Head of caudate nucleus (tissue), 42 donors: ENCODE measurements at regions not wholly inside any gene's neighbourhood (a gene's known extent, or its start where the extent isn't known, plus 50 kb on each side); places are given as distances from the start of the nearest gene placed in this dataset.
"Not testable (repeated sequence)": the region's sequence is repeated elsewhere in the genome, so short reads cannot be mapped to it uniquely, and the experiment has no call there.

Experiments
- DNase-seq, 42 donors: peaks; one replicate each; pipeline versions ENCODE4 v3.0.0 to v3.0.0-alpha.2; 2020 to 2021; ENCODE audit warnings: mixed read lengths in 7 of 42
- intact Hi-C: fragments of 100-400 bp; cut with DNase I; formaldehyde crosslinking; loops from one replicate; pipeline ENCODE4 v1.15.0; 2022

- intact Hi-C loops, result no loop called here
- no peak for DNase-seq
Measured at GRCh38 chr4:77293426-77293825, 136.4 kb downstream of the CCNG2 start.

DNA sequence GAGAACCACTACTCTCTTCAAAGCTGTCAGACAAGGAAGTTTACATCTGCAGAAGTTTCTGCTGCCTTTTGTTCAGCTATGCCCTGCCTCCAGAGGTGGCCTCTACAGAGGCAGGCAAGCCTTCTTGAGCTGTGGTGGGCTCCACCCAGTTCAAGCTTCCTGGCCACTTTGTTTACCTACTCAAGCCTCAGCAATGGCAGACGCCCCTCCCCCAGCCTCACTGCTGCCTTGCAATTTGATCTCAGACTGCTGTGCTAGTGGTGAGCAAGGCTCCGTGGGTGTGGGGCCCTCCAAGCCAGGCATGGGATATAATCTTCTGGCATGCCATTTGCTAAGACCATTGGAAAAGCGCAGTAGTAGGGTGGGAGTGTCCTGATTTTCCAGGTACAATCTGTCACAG is 144.0 kb downstream of the CCNG2 start:
- DNase-seq, intact Hi-C loops: not testable (repeated sequence)

- DNase-seq, result no peak
- intact Hi-C loops, result no loop called here
Measured at GRCh38 chr4:77305766-77306165, 148.8 kb downstream of the CCNG2 start.

DNA sequence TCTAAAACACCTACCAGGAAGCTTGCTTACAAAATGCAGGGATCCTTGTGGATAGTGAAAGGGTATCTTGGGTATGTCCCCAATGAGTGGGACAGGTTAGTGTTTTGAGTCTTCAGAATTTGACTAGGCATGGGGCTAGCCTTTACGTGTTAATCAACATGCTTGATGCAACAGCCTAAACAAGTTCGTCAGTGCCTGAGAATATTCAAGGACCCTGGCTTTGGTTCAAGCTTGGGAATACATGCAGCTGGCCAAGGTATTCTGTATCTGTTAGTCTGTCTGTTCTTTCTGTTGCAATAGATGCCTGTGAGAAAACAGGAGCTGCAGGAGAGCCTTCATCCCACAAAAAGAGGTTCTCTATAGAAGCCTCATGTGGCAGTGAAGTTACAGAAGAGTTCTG is 149.5 kb downstream of the CCNG2 start:
- intact Hi-C loops, result no loop called here

GRCh38 chr4:77308843-77309242 is 151.8 kb downstream of the CCNG2 start:
- peak in 1 of 42 donors; percentile 1 for DNase-seq
- intact Hi-C loops, result no loop called here

More for the DNA sequence above, 149.5 kb downstream of the CCNG2 start:
- DNase-seq, result no peak

GRCh38 chr4:77309496-77309895 is 152.5 kb downstream of the CCNG2 start:
- intact Hi-C loops, result no loop called here

DNA sequence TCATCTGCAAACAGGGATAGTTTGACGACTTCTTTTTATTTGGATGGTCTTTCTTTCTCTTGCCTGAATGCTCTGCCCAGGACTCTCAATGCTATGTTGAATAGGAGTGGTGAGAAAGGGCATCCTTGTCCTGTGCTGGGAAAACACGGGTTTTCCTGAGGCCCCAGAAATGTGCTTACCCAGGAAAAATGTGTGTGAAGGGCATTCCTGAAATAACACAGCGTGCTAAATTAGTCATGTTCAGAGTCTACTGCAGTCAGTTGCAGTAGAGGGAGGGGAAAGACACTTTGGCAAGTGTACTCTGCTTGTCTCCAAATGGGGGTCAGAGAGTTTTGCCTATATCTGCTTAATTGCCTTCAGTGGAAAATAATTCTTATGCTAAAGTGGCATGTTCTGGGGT is 153.9 kb downstream of the CCNG2 start:
- DNase-seq, result no peak
- intact Hi-C loops, result no loop called here

More at GRCh38 chr4:77309496-77309895, 152.5 kb downstream of the CCNG2 start:
- no peak for DNase-seq

GRCh38 chr4:77314697-77315096 is 157.7 kb downstream of the CCNG2 start:
- intact Hi-C loops, result no loop called here
- no peak for DNase-seq

DNA sequence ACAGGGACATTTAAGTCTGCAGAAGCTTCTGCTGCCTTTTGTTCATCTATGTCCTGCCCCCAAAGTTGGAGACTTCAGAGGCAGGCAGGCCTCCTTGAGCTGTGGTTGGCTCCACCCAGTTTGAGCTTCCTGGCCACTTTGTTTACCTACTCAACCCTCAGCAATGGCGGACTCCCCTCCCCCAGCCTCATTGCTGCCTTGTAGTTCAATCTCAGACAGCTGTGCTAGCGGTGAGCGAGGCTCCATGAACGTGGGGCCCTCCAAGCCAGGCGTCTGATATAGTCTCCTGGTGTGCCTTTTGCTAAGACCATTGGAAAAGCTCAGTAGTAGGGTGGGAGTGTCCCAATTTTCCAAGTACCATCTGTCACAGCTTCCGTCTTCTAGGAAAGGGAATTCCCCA is 170.1 kb downstream of the CCNG2 start:
- DNase-seq, result no peak
- intact Hi-C loops, result no loop called here

GRCh38 chr4:77332696-77333270 is 175.8 kb downstream of the CCNG2 start:
- DNase-seq, result no peak
- intact Hi-C loops, result no loop called here

- intact Hi-C loops, result no loop called here
- DNase-seq, result no peak
Measured at GRCh38 chr4:77336411-77337142, 179.6 kb downstream of the CCNG2 start.

- no peak for DNase-seq
- intact Hi-C loops, result no loop called here
Measured at GRCh38 chr4:77342170-77342810, 185.3 kb downstream of the CCNG2 start.

GRCh38 chr4:77344001-77344400 is 187.0 kb downstream of the CCNG2 start:
- DNase-seq, result no peak
- intact Hi-C loops, result no loop called here

GRCh38 chr4:77344784-77345183 is 187.8 kb downstream of the CCNG2 start:
- no peak for DNase-seq
- intact Hi-C loops, result no loop called here

DNA sequence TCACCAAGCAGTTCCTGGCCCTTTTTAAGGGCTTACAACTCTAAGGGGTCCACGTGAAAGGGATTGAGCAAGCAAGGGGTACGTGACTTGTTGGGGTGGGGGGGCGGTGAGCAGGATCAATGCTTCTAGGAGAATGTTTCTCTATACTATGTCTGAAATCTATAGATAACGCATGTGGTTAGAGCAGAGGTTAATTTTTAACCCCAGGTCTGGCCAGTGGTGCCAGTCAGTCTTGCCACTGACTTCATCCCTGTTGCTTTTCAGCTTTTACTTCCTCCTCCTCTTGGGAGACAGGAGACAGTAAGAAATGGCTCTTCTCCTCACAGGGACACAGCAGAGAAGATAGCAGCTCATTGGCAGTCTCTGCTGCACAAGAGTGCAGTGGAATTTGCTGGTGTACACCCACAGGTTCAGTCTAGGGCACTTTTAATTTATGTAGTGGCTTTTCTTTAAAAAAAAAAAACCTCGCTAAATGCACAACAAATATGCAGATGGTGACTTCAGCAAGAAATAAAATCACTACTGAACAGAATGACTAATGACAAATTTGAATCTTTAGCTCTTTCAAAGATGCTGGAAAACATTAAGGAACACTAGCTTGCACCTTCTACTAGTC is 190.5 kb downstream of the CCNG2 start:
- DNase-seq, result no peak
- intact Hi-C loops, result no loop called here

DNA sequence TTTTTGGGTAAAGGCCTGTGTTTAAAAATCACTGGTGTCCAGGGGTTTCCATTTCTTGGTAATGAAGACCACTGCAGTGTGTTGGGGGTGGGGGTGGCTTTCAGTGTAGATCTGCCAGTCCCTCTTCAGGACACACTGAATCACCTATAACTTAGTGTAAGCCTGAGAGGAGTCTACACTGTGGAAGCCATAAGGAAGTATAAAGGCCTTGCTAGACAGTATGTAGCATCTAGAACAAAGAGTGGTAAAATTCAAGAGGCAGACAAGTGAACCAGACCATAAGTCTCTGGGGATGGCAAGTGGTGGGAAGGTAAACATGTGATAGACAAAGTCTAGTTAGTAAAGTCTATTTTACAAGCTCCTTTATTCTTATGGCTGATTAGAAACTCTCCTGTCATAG is 191.8 kb downstream of the CCNG2 start:
- intact Hi-C loops, result no loop called here
- no peak for DNase-seq

- DNase-seq, result no peak
Measured at GRCh38 chr4:77349364-77349763, 192.4 kb downstream of the CCNG2 start.

DNA sequence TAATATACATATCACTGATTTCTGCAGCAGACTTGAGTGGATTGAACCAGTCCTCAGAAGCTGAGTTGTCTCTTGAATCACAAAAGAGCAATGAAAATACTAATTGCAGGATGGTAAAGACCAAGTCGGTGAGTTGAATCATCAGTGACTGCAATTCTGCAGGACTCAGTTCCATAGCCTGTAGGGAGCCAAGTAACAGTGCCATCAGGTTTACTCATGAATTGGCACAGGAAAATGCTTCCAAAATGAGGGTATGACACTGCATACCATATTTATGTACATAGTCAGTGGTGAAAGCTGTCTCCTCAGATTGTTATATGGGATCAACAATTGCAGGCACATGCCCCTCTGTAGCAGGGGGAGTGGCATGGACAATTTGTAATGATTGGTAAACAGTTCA is 192.8 kb downstream of the CCNG2 start:
- DNase-seq, result no peak
- intact Hi-C loops, result loop anchor here (10.0 kb wide), 1 partner anchor 105 kb away; no protein-coding TSS in a partner anchor

More at GRCh38 chr4:77349364-77349763, 192.4 kb downstream of the CCNG2 start:
- intact Hi-C loops, result no loop called here

DNA sequence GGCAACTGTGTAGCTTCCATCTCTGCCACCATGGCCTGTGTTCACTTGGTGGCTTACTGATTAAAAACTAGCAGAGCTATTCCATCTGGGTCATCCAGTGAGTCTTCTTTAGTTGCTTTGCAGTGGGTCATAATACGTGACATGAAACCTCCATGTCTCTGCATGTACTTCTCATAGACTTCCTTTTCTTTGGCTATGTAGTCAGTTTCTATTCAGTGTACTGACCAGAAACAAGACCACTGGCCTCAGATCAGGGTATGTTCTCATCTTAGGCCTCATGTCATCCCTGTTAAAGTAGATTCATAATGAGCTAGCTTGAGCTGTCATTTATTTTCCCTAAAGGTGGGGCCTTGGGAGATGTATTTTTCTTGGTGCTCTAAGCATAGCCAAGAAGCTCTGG is 195.2 kb downstream of the CCNG2 start:
- intact Hi-C loops, result loop anchor here (10.0 kb wide), 1 partner anchor 107 kb away; no protein-coding TSS in a partner anchor

More for the DNA sequence above, 195.2 kb downstream of the CCNG2 start:
- DNase-seq, result no peak
